ENCODE measurements at regions not wholly inside any gene's neighbourhood (a gene's known extent, or its start where the extent isn't known, plus 50 kb on each side); places are given as distances from the start of the nearest gene placed in this dataset.

GRCh38 chr6:108735310-108736001 lies 112.8 kb upstream of the ARMC2 start:
- TF ChIP-seq CTCF (IDR thresholded peaks at IDR 0.05), result no peak
- TF ChIP-seq EP300 (IDR thresholded peaks at IDR 0.05), result no peak
